ENCODE measurements at regions not wholly inside any gene's neighbourhood (a gene's known extent, or its start where the extent isn't known, plus 50 kb on each side); places are given as distances from the start of the nearest gene placed in this dataset.

DNA sequence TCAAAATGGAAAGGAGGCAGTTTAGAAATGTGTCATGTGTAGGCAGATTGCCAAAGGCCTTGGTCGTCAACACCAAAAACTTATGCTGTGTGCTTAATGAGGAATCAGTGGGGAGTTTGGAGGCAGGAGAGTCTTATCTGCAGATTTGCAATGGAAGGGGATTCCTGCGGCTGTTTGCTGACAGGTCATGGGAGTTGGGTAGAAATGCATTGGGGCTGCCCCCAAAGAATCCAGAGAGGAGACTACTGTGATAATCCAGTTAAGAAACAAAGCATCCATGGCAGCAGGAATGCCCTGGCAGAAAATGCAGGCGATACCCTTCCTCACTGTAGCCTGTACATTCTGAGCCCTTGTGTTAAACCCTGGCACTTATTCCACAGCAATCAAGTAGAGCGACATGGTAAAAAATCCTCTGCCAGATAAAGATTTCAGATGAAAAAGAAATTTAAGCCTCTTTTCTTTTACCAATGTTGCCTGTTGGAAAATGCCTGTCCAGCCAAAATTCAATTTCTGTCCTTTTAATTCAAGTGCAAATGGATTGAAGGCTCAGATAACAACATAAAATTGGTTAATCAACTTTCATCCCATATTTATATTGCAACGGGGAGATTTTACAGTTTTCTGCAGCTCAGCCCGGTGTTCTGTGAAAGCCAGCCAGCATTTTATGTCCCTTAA is 491.0 kb upstream of the CDH5 start:
- no peak for DNase-seq

DNA sequence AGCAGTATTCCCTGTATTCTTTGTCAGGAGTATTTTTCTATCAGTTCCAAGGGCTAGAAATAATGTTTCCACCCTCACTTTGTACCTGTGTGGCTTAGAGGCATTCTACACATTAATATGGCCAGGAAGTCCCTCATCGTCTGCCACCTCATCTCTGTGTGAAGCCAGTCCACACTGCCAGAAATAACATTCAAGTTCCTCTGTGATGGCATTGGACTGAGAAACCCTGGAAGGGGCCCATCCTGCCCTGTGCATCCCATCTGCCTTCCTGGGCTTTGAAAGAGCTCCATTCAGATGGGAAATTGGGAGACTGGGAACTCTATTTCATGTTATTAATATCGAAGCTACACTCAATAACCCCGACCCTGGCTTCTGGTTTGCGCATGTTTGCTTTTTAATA is 497.2 kb upstream of the CDH5 start:
- no peak for DNase-seq

DNA sequence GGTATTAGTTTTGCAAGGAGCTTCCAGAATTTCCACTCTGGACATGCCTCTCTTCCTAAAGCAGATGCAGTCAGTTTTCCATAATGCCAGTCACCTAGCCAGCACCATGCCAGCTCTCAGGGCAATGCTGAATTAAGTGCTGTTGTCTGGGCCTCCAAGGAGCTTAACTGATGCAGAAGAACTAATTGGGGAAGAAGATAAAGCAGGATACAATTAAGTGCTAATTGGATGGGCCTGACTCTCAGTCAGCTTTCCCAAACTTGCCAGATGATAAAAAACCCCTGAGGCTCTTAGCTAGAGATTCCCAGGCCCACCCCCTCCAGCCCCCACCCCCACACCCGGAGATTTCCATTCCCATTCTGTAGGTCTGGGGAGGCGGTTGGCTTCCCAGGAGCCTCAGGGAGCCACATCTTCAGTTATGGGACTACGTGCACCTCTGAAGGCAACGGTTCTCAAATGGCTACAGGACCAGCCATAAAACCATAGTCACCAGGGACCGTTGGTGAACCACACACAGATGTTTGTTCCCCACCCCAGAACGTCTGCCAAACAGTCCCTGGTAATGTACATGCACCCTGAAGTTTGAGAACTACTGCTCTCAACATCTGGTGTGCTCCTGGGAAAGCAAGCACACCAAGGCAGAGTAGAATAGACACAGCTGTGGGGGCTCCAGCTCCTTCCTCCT is 499.1 kb upstream of the CDH5 start:
- DNase-seq: no peak

DNA sequence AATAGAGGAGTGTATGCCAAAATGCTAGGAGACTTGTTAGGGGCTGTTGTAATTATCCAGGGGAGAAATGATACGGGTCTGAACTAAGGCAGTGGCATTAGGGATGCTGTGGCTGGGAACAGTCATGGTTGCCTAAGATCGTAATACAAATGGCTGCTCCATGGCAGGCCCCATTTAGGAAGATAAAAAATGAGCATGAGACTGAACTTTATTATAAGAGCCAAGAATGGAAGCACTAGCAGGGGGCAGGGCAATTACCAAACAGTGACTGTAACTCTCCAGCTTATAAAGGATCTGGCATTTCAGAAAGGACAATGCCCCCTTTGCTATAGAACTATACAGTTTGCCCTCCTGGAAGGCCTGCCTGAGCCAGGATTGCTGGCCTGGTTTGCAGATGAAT is 503.3 kb upstream of the CDH5 start:
- DNase-seq: no peak

DNA sequence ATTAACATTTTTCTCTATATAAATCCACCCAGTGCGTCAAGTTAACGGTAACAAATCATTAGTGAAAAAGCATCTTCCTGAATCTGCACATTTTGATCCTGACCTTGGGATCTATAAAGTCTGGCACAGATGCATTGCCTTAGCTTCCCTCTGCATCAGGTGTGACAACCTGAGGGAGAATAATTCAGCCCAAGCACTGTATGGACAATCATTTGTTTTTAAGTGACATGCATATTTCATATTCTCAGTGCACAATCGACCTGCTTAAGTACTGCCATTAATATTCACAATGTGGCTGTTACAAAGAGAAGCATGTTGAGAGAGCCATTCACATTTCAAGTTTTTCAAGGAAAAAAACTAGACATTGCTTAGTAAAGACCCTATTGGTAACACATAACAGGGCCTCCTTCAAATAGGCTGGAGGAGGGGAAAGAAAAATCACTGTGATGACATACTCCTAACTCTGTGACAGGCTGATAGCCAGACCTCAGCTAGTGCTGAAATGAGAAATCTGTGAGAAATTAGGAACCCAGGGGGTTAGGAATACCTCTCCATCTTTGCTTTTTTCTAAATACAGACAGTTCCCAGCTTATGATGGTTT is 505.3 kb upstream of the CDH5 start:
- DNase-seq: no peak

DNA sequence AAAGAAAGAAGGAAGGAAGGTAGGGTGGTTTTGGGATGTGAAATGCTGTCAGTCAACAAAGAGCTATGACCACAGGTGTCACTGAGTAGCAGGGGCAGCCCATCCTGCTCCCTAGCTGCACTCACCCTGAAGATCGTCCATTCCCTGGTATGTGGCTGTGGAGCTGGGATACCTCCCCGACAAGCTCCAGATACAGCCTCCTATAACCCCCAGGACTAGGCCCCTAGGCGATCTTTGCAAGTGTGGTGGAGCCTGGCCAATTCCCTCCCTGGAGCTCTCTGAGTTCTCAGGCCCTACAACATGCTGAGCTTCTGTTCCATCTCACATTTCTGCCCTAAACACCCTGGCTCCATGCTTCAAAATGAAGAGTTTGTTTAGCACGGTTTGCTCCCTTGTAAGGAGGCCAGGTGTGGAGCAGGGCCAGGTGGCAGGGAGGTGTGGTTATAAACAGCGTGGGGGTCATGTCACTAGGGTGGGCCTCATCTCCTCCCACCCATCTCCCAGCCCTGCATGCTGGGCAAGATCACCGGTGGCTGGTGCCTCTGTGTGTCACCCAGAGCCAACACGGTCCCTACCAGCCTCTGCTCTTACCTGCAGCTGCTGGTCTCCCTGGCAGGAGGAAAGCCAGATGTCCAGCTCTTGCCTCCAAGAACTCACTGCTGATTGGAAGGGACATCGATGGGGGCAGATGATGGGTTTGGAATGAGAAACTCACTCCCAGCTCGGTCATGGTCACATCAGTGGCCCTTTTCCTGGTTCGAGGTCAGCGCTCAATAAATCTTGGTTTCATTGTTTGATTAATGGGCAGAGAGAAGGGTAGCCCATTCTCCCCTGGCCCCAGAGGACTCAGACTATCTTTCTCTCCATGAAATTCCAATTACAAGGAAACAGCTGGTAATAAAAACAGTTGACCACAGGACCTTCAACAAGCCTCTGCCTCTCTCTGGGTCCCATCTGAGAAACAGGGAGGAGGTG is 511.0 kb upstream of the CDH5 start:
- DNase-seq: no peak

DNA sequence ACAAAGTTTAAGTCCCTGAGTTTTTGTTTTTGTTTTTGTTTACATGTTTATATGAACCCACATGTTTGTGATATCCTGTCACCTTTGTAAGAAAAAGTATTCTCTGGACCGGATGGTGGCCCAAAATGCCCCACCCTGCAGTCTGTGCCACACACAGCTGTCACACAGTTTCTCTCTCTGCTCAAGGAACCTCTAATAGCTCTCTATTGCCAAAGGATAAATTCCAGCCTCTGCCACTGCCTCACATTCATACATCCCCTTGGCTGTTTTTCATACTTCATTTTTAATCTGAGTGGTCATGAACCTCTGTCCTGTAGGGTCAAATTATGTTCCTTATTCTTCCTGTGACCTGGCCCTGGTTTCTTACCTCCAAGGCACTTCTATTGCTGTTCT is 520.3 kb upstream of the CDH5 start:
- DNase-seq: no peak

DNA sequence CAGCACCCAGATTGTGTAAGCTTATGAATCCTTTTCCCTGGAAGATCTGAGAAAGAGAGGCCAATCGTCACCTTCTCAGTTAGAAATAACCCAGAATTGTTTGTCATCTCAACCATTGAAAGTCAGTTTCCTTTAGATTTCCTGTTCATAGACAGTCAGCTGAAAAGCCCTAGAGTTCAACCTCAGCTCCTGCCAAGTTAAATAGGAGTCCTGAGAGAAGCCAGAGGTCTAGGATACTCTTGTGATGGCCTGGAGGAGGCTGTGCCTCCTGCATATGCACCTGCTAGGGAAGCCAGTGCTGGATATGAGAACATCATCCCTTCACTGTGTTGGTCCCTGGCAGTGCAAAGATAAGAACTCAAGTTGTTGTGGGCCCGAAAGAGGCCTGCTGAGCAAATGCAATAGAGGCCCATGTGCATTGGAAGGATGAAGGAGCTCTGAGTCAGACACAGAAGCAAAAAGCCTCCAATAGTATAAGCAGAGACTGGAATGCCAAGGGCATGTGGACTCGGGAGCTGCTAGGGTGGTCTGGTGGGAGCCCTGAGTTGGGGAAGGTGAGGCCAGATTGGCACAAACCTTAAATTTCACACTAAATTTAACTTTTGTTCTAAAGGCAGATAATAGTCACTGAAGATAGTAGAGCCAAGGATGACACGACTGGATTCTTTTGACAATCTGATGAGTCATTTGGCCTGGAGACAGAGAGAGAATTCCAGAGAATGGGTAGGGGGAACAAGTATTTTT is 520.9 kb upstream of the CDH5 start:
- no peak for DNase-seq

DNA sequence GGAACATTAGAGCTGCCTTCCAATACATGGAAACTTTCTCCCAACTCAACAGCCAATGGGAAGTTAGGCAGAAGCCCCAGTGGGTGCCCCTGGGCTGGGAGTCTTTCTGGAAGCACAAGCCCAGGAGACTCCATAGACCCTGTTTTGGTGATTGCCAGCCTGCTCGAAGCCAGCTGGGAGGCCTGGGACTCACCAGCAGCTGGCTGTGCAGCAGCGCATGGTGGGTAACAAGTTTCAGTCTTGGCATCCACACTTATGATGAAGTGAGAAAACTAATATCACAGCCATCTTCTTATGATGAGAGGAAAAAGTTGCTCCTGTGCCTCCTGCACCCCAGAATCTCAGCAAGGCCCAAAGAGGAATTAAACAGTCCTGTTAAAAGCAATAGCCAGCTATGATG is 522.5 kb upstream of the CDH5 start:
- DNase-seq: no peak

DNA sequence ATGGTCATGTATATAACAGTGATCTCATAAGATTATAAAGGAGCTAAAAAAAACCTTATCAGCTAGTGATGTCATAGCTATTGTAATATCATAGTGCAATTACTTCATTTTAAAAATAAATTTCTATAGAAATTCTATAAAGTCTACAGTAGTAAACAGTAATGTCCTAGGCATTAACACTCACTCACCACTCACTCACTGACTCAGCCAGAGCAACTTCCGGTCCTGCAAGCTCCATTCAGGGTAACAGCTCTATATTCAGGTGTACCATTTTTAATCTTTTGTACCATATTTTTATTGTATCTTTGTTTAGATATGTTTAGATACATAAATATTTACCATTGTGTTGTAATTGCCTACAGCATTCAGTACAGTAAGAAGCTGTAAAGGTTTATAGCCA is 524.4 kb upstream of the CDH5 start:
- DNase-seq: no peak

DNA sequence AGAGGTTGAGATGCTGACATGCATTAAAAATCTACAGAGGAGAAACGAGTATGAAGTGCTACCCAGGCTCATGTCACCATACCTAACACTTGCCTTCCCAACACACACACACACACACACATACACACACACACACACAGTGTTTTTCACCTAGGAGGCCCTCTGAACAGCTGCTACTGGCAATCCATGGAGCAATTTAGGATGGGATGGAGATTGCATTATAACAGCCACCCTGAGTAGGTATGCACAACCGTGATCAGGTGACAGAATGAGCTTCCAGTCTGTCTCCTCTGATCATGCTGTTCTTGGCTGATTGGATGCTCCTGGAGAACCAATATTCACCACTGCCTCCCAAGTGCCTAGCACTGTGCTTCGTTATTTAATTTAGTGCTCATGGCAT is 528.5 kb upstream of the CDH5 start:
- no peak for DNase-seq

DNA sequence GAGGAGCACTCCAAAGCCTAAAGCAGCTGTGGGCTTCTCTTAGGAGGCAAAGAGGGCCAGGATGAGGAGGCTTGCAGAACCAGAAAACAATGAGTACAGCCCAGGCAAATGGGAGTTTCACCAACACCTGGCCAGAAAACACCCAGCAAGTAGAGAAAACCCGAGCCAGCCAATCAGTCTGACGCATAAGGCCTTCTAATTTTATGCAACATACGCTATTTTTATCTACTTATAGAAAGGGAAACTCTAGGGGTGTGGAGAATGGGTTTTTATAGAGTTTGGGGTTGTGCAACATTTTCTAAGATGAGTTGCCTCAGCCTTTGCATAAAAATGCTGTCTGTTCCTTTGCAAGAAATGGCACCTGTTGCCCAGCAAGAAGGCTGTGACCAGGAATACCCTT is 529.0 kb upstream of the CDH5 start:
- no peak for DNase-seq

DNA sequence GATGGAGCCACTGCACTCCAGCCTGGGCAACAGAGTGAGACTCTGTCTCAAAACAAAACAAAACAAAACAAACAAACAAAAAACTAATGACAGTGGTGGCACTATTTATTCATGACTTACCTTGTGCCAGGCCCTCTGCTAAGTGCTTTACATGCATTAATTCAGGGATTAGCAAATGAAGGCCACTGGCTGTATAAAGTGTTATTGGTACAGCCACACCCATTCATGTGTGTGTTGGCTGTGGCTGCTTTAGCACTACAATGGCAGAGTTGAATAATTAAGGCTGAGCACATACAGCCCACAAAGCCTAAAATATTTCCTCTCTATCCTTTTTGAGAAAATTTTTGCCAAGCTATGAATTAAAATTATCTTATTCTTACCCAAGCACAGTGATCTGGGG is 531.8 kb upstream of the CDH5 start:
- DNase-seq: no peak

DNA sequence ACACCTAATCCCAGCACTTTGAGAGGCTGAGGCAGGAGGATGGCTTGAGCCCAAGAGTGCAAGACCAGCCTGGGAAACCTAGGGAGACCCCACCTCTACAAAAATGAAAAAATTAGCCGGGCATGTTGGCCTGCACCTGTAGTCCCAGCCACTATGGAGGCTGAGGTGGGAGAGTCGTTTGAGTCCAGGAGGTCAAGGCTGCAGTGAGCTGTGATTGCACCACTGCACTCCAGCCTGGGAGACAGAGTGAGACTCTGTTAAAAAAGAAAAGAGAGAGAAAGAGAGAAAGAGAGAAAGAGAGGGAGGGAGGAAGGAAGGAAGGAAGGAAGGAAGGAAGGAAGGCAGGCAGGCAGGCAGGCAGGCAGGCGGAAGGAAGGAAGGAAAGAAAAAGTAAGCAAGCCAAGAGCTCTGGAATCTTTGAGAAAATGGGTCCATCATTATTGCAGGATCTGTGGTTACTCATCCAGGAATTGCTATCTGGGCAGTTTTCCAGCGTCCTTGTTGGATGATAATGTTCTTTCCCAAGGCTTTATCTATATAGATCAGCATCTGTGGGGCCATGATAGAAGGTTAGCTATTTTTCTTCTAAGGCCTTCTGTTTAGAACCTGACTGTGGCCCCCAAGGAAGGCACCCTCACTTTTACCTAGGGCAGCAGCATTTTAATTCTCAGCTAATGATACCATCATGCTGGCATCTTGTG is 533.2 kb upstream of the CDH5 start:
- no peak for DNase-seq

DNA sequence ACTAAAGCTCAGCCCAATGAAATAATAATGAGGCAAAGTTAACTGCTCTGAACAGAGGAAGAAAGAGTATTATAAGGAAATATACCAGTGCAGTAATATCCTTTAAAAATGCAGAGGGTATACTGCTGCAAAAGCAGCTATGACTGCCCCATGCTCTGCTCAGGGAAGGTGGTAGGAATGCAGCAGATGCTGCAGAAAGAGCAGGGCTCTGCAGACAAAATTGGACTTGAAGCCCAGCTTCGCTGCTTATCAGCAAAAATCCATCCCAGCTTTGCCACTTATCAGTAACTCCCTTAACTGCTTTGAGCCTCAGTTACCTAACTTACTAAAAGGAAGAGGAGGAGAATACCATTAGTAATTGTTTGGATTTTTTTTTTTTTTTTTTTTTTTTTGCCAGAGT is 533.8 kb upstream of the CDH5 start:
- no peak for DNase-seq

DNA sequence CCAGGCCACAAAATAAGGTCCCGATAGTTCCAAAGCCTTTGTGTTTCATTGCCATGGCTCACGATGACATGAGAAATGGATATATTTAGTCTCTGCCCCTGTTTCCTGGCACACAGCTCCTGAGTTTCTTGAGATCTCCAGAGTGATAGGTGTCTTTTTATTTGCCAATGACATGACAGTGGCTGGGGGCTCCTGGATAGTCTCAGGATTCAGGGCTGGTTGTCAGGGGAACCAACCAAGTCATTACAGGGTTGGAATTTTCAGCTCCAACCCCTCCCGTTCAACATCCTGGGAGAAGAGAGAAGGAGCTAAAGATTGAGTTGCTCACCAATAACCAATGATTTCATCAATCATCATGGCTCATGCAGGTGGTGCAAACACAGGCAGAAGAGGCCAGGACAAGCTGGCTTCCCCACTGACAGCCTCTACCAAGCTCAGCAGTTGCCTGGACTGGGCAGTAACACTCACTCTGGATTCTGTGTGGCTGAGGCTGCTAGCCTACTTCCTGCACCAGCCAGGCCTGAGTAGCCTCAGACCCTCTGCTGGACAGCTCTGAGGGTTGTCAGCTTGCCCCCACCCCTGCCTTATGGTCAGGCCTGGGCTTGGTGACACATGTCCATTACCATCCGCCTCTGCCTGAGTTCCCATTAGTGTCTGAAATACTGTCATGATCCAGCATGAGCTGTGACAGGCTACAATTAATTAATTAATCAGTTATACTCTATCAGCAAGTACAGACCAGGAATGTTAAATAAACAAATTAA is 534.4 kb upstream of the CDH5 start:
- no peak for DNase-seq

DNA sequence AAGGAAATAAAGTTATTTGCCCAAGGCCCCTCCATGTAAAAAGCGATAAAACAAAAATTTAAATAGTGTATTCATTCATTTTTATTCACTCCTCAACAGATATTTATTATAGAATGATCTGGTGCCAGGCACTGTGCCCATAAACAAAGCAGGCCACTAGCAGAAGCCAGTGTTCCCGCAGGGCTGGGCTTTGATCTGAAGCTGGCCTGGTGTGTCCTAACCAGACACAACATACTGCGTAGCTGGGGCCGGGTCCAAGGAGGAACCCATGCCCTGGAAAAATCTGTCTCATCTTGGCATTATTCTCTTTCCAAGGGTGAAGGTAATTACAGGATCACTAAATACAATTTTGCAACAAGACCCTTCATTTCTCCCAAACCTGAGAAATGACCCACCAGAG is 537.4 kb upstream of the CDH5 start:
- no peak for DNase-seq

DNA sequence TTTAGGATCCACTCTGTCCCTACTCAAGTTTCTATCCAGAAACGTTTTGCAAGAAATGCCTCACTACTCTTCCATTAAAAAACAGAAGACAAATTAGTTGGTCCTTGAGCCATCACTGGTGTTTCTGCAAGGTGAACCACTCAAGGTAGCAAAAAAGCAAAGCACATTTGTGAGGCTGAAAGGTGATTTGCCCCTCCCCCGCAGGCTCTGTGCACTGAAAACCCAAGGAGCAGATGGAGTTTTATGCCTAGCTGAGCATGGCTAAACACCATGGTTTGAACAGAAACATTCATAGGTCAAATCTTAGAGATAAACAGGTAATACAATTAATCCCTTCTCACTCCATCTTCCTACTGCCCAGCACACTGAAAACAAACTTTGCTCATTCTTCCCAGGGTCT is 538.2 kb upstream of the CDH5 start:
- no peak for DNase-seq

DNA sequence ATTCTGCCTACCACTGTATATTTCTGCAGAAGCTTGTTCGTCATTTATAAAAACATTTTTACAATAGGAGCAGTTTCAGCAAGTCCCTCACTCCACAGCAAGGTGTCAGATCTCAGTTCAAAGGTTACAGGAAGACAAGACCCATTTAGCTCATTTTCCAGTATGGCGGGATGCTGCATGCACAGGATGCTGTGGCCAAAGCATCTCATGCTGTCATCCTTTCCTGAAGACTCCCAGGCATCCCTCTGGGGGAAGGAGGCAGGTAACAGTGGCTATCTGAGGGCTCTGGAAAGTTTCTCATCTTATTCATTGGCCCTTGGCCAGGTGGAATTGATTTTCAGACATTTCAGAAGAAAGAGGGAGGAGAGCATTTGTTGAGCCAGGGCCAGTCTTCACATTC is 539.3 kb upstream of the CDH5 start:
- no peak for DNase-seq

DNA sequence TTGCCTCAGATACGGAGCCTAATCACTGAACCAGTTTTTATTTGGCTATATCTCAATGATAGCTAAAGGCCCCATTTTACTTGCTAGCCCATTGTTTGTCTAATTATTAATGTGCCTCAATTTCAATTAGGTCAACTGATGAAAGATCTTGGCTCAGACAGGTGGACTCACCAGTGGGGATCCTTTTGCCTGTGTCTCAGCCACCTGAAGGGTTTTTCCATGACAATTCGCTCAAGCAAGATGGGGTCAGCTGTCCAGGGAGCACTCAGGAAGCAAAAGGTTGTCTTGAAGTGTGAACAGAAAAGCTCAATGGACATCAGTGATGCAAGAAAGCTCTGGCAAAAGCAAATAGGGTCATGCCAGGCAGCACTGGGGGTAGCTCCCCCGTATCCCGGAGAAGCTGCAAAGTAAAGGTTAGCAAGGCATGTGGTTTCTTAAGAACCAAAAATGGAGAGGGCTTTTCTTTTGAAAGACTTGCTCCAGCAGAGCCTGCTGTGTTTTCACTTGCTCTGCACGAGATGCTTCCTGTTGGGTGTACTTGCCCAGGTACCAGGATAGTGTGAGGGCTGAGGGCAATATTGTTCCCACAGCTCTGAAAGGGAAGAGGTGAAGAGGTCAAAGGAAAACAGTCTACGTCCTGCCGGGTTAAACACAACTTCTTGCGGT is 541.2 kb upstream of the CDH5 start:
- no peak for DNase-seq

DNA sequence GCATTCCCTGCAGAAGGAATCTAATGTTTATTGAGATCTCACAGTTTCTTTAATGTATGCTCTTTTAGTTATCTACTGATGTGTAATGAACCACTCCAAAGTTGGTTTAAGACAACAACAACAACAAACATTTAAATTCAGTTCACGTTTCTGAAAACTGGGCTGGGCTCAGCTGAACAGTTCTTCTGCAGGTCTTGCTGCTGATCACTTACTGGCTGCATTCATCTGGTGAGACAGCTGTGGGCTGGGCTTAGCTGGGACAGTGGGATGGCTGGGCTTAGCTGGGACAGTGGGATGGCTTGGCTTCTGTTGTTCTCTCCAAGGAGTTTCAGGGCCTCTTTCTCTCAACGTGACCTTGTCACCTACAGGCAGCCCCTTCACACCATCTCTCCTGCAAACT is 544.3 kb upstream of the CDH5 start:
- DNase-seq: no peak
